ENCODE measurements at regions not wholly inside any gene's neighbourhood (a gene's known extent, or its start where the extent isn't known, plus 50 kb on each side); places are given as distances from the start of the nearest gene placed in this dataset.
"Not testable (repeated sequence)": the region's sequence is repeated elsewhere in the genome, so short reads cannot be mapped to it uniquely, and the experiment has no call there.

DNA sequence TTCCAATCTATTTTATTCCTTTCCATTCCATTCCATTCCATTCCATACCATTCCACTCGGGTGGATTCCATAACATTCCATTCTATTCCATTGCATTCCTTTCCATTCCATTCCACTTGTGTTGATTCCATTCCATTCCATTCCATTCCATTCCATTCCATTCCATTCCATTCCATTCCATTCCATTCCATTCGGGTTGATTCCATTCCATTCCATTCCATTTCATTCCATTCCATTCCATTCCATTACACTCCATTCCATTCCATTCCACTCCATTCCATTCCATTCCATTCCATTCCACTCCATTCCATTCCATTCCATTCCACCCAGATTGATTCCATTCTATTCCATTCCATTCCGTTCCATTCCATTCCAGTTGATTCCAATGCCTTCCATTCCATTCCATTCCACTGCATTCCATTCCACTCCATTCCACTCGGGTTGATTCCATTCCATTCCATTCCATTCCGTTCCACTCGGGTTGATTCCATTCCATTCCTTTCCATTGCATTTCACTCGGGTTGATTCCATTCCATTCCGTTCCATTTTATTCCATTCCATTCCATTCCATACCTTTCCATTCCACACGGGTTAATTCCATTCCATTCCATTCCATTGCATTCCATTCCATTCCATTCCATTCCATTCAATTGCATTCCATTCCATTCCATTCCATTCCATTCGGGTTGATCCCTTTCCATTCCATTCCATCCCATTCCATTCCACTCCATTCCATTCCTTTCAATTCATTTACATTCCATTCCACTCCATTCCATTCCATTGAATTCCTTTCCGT lies 168.4 kb downstream of the CWH43 start:
- DNase-seq: not testable (repeated sequence)

DNA sequence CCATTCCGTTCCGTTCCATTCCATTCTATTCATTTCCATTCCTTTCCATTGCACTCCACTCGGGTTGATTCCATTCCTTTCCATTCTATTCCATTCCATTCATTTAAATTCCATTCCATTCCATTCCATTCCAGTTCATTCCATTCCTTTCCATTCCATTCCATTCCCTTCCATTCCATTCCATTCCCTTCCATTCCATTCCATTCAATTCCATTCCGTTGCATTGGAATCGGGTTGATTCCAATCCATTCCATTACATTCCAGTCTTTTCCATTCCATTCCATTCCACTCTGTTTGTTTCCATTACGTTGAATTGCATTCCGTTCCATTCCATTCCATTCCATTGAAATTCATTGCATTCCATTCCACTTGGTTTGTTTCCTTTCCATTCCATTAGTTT lies 169.2 kb downstream of the CWH43 start:
- not testable (repeated sequence) for DNase-seq

DNA sequence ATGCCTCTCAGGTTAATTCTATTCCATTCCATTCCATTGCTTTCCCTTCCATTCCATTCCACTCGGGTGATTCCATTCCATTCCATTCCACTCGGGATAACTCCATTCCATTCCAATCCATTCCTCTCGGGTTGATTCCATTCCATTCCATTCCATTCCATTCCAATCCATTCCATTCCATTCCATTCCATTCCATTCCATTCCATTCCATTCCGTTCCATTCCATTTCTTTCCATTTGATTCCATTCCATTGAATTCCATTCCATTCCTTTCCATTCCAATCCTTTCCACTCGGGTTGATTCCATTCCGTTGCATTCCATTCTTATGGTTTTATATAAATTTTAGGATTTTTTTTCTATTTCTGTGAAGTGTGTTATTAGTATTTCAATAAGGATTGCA lies 170.2 kb downstream of the CWH43 start:
- DNase-seq: not testable (repeated sequence)

DNA sequence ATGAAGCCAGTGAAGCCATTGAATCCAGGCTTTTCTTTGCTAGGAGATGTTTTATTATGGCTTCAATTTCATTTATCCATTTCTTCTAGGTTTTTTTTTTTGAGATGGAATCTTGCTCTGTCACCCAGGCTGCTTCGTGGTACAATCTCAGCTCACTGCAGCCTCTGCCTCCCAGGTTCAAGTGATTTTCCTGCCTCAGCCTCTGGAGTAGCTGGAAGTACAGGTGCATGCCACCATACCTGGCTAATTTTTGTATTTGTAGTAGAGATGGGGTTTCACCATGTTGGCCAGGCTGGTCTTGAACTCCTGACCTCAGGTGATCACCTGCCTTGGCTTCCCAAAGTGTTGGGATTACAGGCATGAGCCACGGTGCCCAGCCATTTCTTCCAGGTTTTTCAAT lies 171.6 kb downstream of the CWH43 start:
- not testable (repeated sequence) for DNase-seq

DNA sequence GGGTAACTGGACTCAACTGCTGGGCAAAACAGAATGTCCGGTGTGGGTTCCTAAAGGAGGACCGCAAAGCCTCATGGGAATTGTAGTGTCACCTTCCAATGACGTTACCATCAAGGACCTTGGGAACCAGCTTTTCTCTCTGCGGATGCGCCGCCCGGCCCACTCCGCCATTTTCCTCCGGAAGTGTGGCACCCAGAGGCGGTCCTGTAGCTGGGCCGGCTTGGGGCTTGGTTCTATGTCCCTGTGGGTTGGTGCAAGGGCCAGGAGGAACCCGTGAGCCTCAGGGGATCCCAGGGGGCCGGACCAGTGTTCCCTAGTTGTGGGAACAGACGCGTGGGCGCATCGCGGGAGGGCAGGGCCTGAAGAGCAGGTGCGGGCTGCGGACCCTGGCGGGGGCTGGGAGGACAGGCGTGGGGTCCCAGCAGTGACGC lies 175.1 kb downstream of the CWH43 start:
- DNase-seq: not testable (repeated sequence)

DNA sequence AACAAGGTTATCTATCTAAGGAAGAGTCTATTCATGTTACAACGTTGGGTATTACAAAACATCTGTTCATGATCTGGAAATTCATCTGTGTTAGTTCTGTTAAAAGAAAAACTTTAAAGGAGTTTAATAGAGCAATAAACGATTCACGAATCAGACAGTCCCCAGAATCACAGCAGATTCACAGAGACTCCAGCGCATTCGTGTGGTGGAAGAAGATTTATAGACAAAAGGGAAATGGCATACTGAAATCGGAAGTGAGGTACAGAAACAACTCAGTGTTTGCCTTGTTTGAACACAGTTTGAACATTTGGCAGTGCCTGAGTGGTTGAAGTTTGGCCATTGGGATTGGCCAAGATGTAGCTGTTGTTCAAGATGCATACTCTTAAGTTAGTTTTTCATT lies 178.8 kb downstream of the CWH43 start:
- not testable (repeated sequence) for DNase-seq

DNA sequence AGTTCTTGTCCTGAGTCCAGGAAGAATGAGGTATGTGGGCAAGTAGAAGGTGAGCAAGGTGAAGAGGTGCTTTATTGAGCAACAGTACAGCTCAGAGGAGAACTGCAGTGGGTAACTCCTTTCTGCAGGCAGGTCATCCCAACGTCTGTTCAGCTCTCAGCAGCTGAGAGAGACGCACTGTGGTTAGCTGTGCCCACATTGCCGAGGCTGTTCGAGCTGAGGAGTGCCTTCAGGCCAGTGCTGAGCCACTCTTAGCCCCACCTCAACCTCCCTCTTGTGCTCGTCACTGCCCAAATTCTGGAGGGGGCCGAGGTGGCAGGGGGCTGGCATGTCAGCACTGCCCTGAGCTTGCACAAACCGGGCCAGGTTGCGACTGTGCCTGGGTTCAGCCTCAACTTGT lies 191.8 kb downstream of the CWH43 start:
- not testable (repeated sequence) for DNase-seq

DNA sequence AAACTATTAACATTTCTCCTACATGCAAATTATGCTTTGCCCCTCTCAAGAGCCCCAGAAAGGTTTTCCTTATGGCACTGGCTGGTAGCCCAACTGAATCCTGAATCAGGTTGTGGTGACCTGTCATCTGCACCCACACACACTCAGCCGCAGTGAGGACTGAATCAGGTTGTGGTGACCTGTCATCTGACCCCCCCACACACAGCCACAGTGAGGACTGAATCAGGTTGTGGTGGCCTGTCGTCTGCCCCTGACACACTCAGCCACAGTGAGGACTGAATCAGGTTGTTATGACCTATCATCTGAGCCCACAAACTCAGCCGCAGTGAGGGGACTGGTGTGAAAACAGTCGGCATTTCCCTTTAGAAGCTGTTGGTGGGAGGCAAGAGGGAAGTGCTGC lies 195.0 kb downstream of the CWH43 start:
- not testable (repeated sequence) for DNase-seq

DNA sequence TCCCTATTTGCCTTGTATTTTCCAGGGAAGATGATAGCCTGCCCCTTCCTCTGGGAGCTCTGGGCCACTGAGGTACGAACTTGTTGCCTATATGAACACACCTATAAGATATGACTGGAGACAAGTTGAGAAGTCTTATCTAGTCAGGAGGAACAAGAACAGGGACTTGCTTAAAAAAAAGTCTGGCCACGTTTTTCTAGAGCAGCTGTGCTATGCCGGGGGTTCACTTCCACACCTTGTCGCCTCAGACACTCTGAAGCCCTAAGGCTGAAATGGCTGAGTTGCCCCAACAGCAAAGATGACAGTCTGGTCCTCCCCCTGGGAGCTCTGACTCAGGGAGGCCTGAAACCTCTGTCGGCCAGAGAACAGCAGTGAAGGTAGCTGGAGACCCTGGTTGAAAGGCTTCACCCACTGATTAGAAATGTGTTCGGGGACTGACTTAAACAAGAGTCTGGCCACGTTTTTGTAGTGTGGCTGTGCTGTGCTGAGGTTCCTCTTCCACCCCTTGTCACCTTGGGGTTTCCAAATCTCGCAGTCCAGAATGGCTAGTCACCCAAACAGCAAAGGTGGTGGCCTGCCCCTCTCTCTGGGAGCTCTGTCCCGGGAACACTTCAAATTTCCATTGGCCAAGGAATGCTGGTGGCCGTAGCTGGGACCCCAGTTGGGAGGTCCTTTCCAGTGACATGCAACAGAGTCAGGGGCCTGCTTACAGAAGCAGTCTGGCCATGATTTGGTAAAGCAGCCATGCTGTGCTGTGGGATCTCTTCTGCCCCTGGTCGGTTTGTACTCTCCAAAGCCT lies 225.5 kb downstream of the CWH43 start:
- not testable (repeated sequence) for DNase-seq

DNA sequence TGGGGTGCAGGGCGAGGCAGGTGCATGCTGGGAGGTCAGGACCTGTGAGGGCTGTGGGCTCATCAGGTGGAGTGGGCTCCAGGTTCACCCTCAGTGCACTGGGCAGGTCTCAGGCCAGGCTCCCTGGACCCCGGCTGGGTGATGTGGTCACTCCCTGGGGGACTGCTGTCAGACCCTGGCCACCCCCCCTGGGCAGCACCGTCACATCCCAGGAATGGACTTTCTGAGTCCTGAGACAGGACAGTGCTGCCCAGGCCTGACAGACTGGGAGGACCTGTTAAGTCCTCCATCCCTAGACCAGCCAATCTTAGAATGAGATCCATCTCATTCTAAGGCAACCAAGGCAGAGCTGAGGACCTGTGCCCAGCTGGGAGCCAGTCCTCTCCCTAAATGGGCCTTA lies 227.2 kb downstream of the CWH43 start:
- not testable (repeated sequence) for DNase-seq

DNA sequence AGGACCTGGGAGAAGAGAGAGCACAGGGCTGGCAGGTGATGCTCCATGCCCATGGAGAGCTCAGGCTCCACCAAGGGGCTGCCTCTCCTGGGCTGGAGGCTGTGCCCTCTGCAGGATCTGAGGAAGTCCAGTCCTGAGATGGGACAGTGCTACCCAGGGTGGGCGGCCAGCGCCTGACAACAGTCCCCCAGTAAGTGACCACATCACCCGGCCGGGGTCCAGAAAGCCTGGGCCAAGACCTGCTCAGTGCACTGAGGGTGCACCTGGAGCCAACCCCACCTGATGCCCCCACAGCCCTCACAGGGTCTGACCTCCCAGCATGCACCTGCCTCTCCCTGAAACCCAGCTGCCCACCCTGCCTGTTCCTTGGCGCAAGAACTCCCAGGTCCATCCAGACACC lies 227.7 kb downstream of the CWH43 start:
- DNase-seq: not testable (repeated sequence)

DNA sequence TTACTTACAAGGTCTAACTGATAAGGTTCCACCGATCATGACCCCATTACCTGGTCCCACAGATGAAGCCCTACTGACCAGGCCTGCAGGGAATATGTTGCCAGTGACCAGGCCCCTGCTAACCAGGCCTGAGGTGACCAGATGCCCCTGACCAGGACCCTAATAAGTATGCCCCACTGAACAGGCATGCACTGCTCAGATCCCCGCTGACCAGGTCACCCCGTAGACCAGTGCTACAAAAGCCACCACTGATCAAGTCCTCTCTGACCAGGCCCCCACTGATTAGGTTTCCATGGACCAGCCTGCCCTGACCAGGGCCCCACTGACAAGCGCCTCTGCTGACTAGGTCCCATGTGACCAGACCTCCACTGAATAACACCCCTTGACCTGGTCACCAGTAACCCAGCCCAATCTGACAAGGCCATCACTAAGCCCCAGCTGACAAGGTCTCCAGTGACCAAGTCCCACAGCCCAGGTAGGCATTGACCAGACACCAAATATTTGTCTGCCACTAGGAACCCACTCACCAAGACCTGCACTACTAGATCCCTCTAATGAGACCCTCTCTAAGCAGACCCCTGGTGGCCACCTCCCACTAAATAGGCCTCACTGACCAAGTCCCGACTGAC lies 228.5 kb downstream of the CWH43 start:
- DNase-seq: not testable (repeated sequence)

DNA sequence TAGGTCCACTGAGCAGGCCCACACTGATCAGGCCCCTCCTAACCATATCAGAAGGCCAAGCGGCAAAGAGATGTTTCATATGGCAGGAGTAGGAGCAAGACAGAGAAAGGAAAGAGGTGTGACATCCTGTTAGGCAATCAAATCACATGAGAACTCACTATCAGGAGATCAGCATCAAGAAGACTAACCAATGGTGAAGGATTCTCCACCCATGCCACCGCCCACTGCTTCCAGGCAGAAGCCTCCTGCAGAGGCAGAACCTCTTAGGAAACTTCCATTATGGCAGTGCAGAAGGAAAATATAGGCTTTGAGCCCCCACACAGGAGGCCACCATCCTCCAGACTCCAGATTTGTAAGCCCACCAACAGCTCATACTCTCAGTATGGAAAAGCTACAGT lies 229.0 kb downstream of the CWH43 start:
- DNase-seq: not testable (repeated sequence)

DNA sequence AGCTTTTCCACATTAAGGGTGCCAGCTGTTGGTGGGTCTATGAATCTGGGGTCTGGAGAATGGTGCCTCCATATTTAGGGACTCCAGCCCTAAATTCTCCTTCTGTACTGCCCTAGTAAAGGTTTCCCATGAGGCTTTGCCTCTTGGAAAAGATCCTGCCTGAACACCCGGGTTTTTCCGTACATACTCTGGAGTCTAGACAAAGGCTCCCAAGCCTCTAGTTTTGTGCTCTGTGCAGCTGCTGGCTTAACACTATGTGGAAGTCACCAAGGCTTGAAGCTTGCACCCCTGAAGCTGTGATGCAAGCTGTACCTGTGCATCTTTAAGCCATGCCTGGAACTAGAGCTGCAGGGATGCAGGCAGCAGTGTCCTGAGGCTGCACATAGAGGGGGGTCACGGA lies 230.5 kb downstream of the CWH43 start:
- DNase-seq: not testable (repeated sequence)

DNA sequence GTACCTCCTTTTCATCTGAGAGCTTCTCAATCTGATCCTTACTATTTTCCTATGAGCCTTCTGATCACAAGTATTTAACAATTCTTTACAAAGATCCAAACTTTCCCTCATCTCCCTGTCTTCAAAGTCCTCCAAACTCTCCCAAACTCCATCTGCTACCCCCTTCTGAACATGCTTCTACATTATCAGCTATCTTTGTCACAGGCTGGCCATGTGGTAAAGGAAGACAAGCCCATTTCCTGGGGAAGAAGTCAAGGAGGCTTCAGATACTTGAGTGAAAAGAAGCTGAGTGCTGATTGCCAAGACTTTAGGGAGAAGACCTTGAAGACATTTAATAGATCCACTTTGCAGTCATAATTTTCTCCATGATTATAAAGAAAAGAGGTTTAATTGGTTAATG lies 231.4 kb downstream of the CWH43 start:
- no peak for DNase-seq

DNA sequence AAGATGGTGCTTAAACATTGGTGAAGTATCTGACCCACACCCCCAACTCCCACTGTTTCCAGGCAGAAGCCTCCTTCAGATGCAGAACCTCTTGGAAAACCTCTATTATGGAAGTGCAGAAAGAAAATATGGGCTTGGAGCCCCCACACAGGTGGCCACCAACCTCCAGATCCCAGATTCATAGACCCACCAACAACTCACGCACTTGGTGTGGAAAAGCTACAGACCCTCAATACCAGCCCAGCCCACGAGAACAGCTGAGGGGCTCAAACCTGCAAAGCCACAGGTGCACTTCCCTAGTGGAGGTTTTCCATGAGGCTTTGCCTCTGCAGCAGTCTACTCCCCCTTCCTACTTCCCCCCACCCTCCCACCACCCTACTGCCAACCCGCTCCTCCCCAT lies 232.0 kb downstream of the CWH43 start:
- not testable (repeated sequence) for DNase-seq

DNA sequence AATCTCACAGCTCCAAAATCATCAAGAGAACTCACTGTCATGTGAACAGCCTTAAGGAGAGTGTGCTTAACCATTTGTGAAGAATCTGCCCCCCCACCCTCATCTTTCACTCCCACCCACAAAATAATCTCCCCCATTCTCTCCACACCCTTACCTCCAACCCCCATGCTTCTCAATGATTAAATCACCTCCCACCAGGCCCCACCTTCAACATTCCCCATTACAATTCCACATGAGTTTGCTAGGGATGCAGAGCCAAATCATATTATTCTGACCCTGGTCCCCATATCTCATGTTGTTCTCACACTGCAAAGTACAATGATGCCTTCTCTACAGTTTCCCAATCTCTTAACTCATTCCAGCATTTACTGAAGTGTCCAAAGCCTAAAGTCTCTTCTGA lies 232.9 kb downstream of the CWH43 start:
- not testable (repeated sequence) for DNase-seq

DNA sequence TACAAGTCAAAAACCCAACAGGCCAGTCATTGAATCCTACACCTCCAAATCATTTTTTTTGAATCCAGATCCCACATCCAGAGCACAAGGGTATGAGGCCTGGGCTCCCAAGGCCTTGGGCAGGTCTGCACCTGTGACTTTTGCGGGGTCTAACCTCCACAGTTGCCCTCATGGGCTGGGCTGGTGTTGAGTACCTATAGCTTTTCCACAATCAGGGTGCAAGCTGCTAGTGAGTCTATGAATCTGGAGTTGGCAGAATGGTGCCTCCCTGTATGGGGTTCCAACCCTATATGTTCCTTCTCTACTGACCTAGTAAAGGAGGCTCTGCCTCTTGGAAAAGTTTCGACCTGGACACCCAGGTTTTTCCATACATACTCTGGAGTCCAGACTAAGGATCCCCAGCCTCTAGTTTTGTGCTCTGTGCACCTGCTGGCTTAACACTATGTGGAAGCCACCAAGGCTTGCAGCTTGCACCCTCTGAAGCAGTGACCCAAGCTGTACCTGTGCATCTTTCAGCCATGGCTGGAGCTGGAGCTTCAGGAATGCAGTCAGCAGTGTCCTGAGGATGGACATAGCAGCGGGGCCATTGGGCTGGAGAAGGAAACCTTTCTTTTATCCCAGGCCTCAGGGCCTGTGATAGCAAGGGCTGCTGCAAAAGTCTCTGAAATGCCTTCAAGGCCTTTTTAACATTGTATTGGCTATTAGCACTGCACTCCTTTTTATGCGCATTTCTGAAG lies 233.6 kb downstream of the CWH43 start:
- not testable (repeated sequence) for DNase-seq

DNA sequence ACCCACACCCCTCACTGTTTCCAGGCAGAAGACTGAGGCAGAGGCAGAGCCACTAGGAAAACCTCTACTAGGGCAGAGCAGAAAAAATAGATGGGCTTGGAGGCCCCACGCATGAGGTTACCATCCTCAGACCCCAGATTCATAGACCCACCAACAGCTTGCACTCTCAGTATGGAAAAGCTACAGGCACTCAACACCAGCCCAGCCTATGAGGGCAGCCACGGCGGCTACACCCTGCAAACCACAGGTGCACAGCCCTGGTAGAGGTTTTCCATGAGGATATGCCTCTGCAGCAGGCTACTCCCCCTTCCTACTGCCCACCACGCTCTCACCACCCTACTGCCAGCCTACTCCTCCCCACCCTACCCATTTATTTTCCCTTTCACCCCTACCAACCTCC lies 235.1 kb downstream of the CWH43 start:
- no peak for DNase-seq

DNA sequence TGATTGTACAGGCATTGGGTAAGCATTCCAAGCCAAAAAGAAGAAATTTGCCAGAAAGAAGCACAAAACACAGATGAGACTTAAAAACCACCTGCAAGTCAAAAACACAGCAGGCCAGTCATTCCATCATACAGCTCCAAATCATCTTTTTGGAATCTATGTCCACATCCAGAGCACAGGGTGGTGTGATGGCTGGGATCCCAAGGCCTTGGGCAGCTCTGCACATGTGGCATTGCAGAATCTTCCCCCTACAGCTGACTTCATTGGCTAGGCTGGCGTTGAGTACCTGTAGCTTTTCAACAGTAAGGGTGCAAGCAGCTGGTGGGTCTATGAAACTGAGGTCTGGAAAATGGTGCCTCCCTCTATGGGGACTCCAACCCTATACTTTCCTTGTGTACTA lies 236.7 kb downstream of the CWH43 start:
- DNase-seq: not testable (repeated sequence)

DNA sequence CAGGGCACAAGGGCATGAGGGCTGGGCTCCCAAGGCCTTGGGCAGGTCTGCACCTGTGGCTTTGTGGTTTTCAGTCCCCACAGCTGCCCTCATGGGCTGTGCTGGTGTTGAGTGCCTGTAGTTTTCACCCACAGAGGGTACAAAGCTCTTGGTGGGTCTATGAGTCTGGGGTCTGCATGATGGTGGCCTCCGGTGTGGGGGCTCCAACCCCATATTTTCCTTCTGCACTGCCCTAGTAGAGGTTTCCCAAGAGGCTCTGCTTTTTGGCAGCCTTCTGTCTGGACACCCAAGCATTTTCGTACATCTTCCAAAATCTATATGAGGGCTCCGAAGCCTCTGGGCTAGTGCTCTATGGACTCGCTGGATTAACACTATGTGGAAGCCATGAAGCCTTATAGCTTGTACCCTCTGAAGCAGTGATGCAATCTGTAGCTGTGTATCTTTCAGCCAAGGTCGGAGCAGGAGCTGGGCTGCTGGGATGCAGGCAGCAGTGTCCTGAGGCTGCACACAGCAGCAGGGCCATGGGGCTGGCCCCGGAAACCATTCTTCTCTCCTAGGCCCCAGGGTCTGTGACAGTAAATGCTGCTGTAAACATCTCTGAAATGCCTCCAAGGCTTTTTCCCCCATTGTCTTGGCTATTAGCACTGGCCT lies 240.3 kb downstream of the CWH43 start:
- not testable (repeated sequence) for DNase-seq

DNA sequence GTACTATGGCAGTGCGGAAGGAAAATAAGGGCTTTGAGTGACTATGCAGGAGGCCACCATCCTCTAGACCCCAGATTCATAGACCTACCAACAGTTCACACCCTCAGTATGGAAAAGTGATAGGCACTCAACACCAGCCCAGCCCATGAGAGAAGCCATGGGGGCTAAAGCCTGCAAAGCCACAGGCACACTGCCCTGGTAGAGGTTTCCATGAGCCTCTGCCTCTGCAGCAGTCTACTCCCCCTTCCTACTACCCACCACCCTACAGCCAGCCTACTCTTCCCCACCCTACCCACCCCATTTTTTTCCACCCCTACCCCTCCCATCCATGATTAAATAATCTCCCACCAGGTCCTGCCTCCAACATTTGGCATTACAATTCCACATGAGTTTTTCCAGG lies 241.9 kb downstream of the CWH43 start:
- DNase-seq: not testable (repeated sequence)

Measured in stimulated activated CD4-positive, alpha-beta T cell treated with anti-CD3 and anti-CD28 coated beads, Interleukin-4, amount 100 ng/mL, for 1 hour (primary cell).